H1 (cell line): ENCODE measurements at regions not wholly inside any gene's neighbourhood (a gene's known extent, or its start where the extent isn't known, plus 50 kb on each side); places are given as distances from the start of the nearest gene placed in this dataset.

Source experiments
- BCL11A ChIP-seq, 2 experiments: IDR thresholded peaks; one replicate each; pipeline ENCODE4 v1.6.1; 2011; ENCODE audit warnings: low read depth in 2 of 2, low read length in 2 of 2, mild to moderate bottlenecking in 2 of 2
- CBX8 ChIP-seq: fragments of 300-800, 300-1000 bp; sonication (generic); IDR thresholded peaks from 2 replicates; pipeline ENCODE4 v1.7.1; 2016; ENCODE audit warnings: low read depth, low read length, borderline replicate concordance
- GABPA ChIP-seq: IDR thresholded peaks from 2 replicates; pipeline ENCODE4 v1.6.1; 2011; ENCODE audit warnings: mild to moderate bottlenecking, low read length, moderate library complexity, borderline replicate concordance; ENCODE audit not compliant: insufficient read depth
- HDAC6 ChIP-seq: IDR thresholded peaks from one replicate; pipeline ENCODE4 v1.7.1; 2012; ENCODE audit warnings: low read depth, mild to moderate bottlenecking, inconsistent platforms, low read length, moderate library complexity
- POLR2A ChIP-seq, 2 experiments: IDR thresholded peaks; 1 replicate in 1 of 2; 2 replicates in 1 of 2; pipeline ENCODE4 v1.6.1; 2011; ENCODE audit warnings: low read depth in 2 of 2, low read length in 2 of 2, mild to moderate bottlenecking in 2 of 2; ENCODE audit errors: control extremely low read depth in 1 of 2
- POLR2AphosphoS5 ChIP-seq: IDR thresholded peaks from 2 replicates; pipeline ENCODE4 v1.6.1; 2011; ENCODE audit warnings: low read depth, low read length
- SP1 ChIP-seq: IDR thresholded peaks from 2 replicates; pipeline ENCODE4 v1.6.1; 2011; ENCODE audit warnings: low read depth, low read length
- TF ChIP-seq, protein P1 (sequence below), 3 experiments: IDR thresholded peaks; 1 replicate in 2 of 3; 2 replicates in 1 of 3; pipeline versions ENCODE4 v1.5.1 to v1.6.1; 2011; ENCODE audit warnings: low read length in 3 of 3, mild to moderate bottlenecking in 3 of 3, inconsistent platforms in 2 of 3, low read depth in 1 of 3, moderate library complexity in 1 of 3; ENCODE audit not compliant: insufficient read depth in 1 of 3; ENCODE audit errors: control extremely low read depth in 1 of 3

GRCh38 chr2:81858998-81859397 is 1554.4 kb upstream of the LRRTM1 start:
- TF ChIP-seq POLR2AphosphoS5 (no peak), POLR2A (IDR thresholded peaks at IDR 0.05; ENCODE audit: control extremely low read depth in 1 of 2, low read depth in 2 of 2, low read length in 2 of 2) (no peak), GABPA (no peak), CBX8 (no peak), BCL11A (IDR thresholded peaks at IDR 0.05; ENCODE audit: low read depth in 2 of 2, low read length in 2 of 2) (no peak), SP1 (no peak), HDAC6 (no peak)
- TF ChIP-seq, protein P1, sequence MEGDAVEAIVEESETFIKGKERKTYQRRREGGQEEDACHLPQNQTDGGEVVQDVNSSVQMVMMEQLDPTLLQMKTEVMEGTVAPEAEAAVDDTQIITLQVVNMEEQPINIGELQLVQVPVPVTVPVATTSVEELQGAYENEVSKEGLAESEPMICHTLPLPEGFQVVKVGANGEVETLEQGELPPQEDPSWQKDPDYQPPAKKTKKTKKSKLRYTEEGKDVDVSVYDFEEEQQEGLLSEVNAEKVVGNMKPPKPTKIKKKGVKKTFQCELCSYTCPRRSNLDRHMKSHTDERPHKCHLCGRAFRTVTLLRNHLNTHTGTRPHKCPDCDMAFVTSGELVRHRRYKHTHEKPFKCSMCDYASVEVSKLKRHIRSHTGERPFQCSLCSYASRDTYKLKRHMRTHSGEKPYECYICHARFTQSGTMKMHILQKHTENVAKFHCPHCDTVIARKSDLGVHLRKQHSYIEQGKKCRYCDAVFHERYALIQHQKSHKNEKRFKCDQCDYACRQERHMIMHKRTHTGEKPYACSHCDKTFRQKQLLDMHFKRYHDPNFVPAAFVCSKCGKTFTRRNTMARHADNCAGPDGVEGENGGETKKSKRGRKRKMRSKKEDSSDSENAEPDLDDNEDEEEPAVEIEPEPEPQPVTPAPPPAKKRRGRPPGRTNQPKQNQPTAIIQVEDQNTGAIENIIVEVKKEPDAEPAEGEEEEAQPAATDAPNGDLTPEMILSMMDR (IDR thresholded peaks at IDR 0.05; ENCODE audit: control extremely low read depth in 1 of 3, insufficient read depth in 1 of 3, low read depth in 1 of 3, low read length in 3 of 3), result no peak
